Coronary artery (tissue), 2 donors: ENCODE measurements at regions not wholly inside any gene's neighbourhood (a gene's known extent, or its start where the extent isn't known, plus 50 kb on each side); places are given as distances from the start of the nearest gene placed in this dataset.

Experiments
- DNase-seq: peaks from one replicate; pipeline ENCODE4 v3.0.0-alpha.2; 2017; ENCODE audit warnings: low spot score
- H3K27ac ChIP-seq, 2 donors: fragments of 200-600 bp; sonication (generic); one replicate each; pipeline ENCODE4 v1.5.1; 2016 to 2019
- H3K4me3 ChIP-seq: fragments of 200-600 bp; sonication (generic); 2 replicates; pipeline ENCODE4 v1.5.1; 2016; ENCODE audit warnings: mild to moderate bottlenecking, moderate library complexity
- CTCF ChIP-seq: fragments of 200-600 bp; sonication (generic); IDR thresholded peaks from one replicate; pipeline ENCODE4 v1.5.1; 2019; ENCODE audit warnings: antibody characterized with exemption

- no peak overlapping the region for H3K4me3 ChIP-seq
- TF ChIP-seq CTCF, result no peak
- no peak for DNase-seq
- no peak overlapping the region for H3K27ac ChIP-seq
Measured at GRCh38 chr3:145134738-145135137, 1026.2 kb downstream of the PLOD2 start.

GRCh38 chr3:145144361-145144760, 1016.6 kb downstream of the PLOD2 start:
- no peak overlapping the region for H3K27ac ChIP-seq

GRCh38 chr3:145145461-145145860, 1015.5 kb downstream of the PLOD2 start:
- Histone ChIP-seq H3K27ac (no peak overlapping the region), H3K4me3 (no peak overlapping the region)
- no peak for TF ChIP-seq CTCF
- DNase-seq, result no peak

More at GRCh38 chr3:145144361-145144760, 1016.6 kb downstream of the PLOD2 start:
- no peak for TF ChIP-seq CTCF
- no peak for DNase-seq
- no peak overlapping the region for H3K4me3 ChIP-seq

- Histone ChIP-seq H3K4me3 (no peak overlapping the region), H3K27ac (no peak overlapping the region)
- no peak for TF ChIP-seq CTCF
- no peak for DNase-seq
Measured at GRCh38 chr3:145159640-145160039, 1001.3 kb downstream of the PLOD2 start.

GRCh38 chr3:145170121-145170520, 990.9 kb downstream of the PLOD2 start:
- H3K27ac ChIP-seq, result no peak overlapping the region
- no peak for TF ChIP-seq CTCF
- no peak overlapping the region for H3K4me3 ChIP-seq
- no peak for DNase-seq

GRCh38 chr3:145175626-145176025, 985.4 kb downstream of the PLOD2 start:
- TF ChIP-seq CTCF, result no peak
- DNase-seq, result no peak
- Histone ChIP-seq H3K4me3 (no peak overlapping the region), H3K27ac (no peak overlapping the region)

GRCh38 chr3:145176907-145177306, 984.1 kb downstream of the PLOD2 start:
- H3K4me3 ChIP-seq, result no peak overlapping the region
- no peak for DNase-seq

More at GRCh38 chr3:145176907-145177306, 984.1 kb downstream of the PLOD2 start:
- no peak overlapping the region for H3K27ac ChIP-seq
- TF ChIP-seq CTCF, result no peak
